KBM-7 (cell line): ENCODE measurements at regions not wholly inside any gene's neighbourhood (a gene's known extent, or its start where the extent isn't known, plus 50 kb on each side); places are given as distances from the start of the nearest gene placed in this dataset.

Source experiments
- DNase-seq: peaks from one replicate; pipeline ENCODE4 v3.0.0-alpha.2; 2015
- in situ Hi-C: fragments of 300-500 bp; cut with MboI; formaldehyde crosslinking; loops from 2 replicates; pipeline ENCODE4 v1.14.3; 2020; ENCODE audit warnings: low sequenced_read_pairs, low pct_unique_long_range_greater_than_20kb, mixed read lengths

DNA sequence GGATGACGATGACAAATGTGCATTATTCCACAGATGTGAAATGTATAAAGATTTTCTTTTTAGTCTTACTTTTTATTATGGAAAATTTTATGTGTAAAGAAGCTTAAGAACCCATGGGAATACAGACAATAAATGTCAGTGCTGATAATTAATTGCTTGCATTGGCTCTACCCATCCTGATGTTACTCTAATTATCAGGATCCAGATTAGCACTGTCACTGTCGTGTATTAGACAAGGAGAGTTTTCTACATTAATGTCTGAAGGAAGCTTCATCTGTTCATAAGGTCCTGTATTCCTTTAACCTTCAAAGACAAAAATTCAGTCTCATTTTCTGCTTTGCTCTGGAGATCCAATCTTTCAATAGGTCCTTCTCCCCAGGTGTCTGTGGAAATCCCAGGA lies 259.1 kb upstream of the ADAMTS5 start:
- in situ Hi-C loops: no loop called here
- DNase-seq: no peak

DNA sequence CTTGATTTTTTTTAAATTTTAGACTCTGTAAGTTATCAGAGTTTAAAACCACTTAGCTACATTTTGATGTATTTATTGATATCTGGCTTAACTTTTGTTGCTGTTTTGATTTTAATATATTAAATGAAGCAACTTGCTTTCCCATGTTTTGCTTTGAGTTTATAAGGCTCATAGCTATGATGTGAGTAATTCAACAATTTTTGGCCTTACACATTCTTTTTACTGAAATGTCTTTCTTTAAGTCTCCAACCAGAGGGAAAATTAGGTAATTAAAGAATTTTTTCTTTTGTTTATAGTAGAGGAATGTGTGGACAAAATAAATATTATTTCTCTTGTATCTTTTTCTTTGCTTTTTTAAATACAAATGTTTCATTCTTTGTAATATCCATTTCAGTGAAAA lies 258.3 kb upstream of the ADAMTS5 start:
- in situ Hi-C loops: no loop called here
- no peak for DNase-seq

DNA sequence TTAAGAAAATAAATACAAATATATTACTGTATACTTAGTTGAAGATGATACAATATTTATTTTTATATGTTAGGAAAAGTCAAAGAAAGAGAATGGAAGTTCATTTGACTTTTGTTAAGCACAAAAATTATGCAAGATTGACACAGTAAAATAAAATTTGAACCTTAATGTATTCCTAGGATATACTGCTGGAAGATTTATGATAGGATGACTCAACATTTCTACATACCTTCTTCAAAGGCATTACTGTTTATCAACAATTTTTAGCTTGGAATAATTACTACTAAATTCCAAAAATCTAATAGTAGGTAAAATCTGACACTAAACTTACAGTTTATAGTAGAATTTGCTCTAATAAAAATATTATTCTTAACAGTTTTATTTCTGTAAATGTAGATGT lies 257.3 kb upstream of the ADAMTS5 start:
- in situ Hi-C loops: no loop called here
- DNase-seq: no peak

DNA sequence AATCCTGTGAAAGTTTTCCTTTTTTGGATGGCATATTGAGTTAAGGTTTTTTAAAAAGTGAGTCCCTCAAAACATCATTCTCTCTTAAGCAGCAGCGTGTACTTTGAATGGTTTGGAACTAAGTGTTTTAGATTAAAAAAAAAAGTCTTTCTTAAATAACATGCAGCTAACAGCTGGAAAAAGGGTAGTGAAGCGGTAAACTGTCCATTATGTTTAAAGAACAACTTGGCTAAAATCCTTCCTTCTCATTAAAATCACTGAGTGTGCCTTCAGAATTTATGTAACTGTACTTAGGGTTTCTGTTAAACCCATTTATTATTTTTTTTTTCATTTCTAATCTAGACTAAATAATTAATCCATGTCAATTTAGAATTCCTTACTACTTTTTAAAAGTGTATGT lies 254.2 kb upstream of the ADAMTS5 start:
- no peak for DNase-seq
- in situ Hi-C loops: no loop called here

DNA sequence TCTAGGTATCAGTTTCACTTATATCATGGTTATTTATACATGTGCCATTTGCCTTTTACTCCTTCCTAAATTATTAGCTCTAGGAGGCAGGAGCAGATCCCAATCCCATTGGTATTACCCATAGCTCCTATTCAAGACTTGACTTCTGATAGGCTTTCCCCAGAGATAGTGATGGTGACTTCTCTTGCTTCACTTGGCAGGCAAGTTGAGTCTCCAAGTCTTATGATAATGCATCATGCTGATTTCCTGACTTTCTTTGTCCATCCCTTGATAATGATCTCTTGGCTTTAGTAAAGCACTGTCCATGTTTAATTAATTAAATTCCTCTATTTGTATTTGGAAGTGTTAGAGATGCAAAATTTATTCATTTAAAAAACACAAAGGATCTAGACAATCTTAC lies 253.5 kb upstream of the ADAMTS5 start:
- DNase-seq: no peak
- in situ Hi-C loops: no loop called here

DNA sequence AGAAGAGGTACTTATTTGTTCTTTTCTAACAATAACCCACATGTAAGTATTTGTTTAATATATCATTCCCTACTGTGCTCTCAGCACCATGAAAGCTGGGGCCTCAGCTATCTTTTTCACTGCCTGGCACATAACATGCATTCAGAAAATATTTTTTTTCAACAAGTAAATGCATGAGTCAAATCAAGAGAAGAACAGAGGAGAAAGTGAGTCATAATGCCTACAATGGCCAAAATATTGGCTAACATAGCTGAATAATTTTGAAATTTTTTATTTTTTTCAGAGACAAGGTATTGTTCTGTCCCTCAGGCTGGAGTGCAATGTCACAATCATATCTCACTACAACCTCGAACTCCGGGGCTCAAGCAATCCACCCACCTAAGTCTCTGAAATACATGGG lies 252.2 kb upstream of the ADAMTS5 start:
- DNase-seq: no peak
- in situ Hi-C loops: no loop called here

DNA sequence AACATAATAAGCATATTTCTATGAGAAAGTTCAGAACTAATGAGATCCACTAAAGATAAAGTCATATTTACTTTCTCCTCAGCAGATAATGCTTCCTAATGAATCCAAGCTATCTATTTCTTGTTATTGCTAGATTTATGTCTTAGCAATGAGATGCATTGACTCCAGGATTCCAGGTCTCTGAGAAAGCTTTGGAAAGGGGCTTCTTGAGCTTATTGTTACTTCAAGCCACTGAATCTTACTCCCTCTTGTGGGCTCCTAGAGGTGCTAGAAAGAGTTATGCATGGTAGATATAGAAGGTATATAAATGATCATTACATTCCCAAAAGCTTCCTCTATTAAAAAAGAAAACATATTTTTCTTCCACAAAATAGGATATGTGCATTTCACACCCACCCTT lies 246.4 kb upstream of the ADAMTS5 start:
- no peak for DNase-seq
- in situ Hi-C loops: no loop called here

DNA sequence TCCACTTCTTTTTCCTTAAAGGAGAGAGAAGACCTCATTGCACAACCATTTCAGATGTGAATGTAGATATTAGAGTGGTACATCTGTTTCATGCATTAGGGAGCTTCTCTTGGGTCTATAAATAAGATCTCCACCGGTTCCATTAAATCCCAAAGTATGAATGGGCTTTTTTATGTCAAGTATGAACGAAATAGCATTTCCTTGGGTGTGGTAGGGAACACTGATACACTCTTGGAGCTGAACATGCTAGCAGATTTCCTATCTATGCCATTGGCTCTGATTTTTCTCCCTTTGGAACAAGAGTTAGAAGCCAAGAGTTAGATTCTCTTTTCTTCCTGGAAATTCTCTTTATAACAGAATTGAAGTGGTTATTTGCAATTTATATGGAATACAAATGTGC lies 245.6 kb upstream of the ADAMTS5 start:
- no peak for DNase-seq
- in situ Hi-C loops: no loop called here

DNA sequence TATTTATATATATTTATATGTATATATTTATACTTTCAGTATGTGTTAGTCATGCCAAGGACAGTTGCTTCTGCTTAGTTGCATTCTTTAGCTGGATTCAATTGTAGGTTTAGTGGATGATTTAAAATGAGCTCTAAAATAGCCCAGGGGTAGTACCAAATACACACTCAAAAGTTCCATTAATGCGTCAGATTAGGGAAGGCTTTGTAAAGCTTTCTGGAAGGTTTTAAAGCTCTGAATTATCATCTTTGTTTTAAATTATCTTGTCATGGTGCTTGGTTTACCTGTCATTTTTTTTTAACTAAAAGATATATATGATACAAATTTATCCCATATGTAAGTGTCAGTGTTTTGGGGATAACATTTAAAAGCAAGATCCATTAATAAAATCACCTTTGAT lies 242.7 kb upstream of the ADAMTS5 start:
- in situ Hi-C loops: no loop called here
- no peak for DNase-seq

DNA sequence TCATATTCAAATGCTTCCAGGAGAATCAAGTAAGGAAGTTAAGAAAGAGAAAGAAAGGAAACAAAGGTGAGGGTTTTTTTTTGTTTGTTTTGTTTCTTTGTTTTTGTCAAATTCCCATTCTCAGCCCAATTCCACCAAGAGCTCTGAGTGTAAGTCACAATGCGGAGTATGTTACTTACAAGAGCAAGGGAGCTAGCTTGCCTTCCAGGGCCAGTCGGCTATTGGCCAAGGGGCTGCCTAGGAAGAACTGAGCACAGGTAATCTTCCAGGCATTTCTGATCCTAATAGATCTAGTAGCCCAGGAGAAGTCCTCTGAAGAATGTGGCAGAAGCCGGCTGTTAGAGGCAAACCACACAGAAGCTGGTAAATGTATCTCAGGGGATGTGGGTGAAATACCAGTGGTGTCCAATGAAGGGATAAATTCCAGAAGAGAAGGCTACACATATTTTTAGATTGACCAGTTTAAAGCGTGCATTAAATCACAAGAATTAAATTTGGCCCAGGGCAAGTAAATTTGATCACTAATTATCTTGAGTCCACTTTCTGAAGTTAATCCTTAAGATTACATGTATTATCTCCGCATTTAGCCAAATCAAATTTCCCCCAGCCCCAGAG lies 239.6 kb upstream of the ADAMTS5 start:
- in situ Hi-C loops: no loop called here
- DNase-seq: no peak

DNA sequence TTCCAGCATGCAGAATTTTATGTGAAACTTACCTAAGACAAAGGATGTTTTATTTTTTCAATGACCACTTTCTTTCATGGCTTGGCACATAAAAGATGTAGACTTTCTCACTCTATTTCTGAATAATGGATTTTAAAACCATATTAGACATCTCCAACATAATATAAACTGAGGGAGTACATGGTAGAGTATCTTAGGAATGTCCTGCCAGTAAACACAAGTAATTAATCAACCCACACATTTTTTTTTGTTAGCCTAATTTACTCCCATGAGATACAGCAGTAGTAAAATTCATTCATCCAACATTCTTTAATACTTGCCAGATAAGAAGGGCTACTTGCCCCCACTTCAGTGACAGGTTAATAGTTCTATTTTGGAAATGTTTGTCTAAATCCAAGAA lies 235.4 kb upstream of the ADAMTS5 start:
- in situ Hi-C loops: no loop called here
- DNase-seq: no peak

DNA sequence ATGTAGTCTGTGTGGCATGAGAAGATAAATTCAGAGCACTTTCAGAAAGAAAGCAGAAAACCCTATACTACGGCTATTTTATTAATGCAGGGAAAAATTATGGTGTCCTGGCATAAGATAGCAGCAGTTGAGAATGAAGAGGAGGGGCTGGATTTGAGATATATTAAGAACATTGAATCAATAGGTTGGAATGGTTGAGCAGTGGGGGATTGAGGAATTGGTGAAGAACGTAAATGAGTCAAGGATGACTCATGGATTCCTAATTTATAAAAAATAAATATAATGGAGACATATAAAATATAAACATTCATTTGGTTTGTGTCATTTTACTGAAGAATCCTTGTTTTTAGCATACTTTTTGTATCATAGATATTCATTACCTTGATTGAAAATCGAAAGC lies 234.3 kb upstream of the ADAMTS5 start:
- in situ Hi-C loops: no loop called here
- no peak for DNase-seq

DNA sequence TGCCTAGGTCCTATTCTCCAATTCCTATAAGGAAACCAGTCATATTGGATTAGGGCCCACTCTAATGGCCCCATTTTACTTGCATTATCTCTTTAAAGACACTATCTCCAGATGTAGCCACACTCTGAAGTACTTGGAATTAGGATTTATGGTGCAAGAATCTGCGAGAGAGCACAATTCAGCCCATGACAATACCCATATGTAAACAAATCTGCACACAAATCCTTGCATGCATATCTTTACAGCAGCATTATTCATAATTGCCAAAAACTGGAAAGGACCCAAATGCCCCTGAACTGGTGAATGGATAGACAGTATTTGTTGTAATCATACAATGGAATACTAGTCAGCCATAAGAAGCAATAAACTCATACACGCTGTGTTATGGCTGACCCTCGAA lies 229.8 kb upstream of the ADAMTS5 start:
- in situ Hi-C loops: no loop called here
- DNase-seq: no peak

DNA sequence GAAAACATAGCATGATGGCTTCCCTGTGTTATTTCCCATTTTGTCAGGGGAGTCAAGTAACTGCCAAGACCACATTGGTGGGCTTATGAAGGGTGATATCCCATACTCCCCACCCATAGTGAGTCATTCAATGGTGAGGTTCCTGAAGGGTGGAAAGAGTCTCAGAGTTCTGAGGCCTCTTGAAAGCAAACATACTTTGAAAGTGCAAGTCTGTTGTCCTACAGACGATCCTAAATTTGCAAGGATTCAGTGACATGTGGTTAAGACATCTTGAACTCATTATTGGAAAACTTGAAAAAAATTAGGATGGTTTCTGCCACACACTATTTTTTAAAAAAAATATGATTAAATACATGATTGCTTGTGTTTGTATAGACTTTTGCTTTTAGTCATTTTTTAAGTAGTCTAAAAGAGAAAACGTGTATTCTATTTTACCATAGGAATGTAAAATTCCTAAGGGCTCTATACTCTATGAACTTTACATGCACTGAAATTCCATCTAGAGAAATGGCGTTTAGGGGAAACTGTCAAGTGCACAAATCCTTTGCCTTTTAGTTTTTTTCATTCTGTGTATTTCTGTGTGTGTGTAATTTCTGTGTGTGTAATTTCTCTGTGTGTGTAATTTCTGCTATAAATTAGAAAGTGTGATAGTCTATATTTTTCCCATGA lies 225.5 kb upstream of the ADAMTS5 start:
- DNase-seq: no peak
- in situ Hi-C loops: no loop called here

DNA sequence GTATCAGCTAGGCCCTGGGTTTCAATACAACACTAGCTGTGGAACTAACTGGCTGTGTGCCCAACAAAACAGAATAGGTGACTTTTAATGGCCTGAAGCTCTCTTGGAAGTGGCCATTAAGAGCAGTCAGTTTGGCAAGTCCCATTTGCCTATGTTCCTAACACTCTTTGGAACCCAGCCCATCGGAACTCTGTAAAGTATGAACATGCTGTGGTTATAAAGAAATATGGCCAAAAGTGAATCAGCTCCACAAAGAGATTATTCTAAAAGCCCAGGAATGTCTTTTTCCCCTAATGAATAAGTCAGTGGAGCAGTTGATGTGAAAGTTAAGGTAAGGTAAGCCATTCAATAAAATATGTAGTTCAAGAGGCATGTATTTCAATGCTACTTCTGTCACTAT lies 223.7 kb upstream of the ADAMTS5 start:
- in situ Hi-C loops: no loop called here
- DNase-seq: no peak

DNA sequence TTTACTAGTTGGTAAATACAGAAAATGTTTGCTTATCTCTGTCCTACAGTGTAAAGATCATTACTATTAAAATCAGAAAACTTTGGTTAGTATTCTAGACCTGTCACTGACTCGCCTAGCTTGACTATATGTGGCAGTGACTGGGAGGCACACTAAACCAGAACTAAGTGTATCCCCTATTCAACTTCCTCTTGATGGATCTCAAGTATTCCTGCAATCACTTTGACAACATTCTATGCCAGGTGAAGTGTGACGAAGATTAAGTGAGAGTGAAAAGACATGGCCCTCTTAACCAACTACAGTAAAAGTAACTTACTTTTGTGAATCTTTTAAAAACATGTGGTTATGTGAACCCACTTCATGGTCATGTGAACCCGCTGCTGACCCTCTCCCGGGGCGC lies 223.0 kb upstream of the ADAMTS5 start:
- no peak for DNase-seq
- in situ Hi-C loops: no loop called here

DNA sequence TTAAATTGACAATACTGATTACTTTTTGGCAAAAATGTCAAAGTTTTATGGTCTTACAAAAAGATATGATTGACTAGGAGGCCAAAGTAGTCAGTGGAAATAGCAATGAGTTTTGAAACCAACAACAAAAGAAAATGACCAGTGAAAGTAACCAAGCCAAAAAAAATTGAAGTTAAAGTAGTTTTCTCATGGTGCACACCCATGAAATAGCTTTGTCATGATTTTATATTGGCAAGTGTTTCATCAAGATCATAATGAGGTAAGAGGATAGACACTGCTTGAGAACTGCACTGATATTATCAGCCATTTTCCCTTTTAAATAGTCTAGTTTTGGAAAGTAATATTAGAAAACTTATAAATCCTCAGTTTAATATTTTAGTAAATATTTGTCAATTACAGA lies 206.2 kb upstream of the ADAMTS5 start:
- in situ Hi-C loops: no loop called here
- DNase-seq: no peak

DNA sequence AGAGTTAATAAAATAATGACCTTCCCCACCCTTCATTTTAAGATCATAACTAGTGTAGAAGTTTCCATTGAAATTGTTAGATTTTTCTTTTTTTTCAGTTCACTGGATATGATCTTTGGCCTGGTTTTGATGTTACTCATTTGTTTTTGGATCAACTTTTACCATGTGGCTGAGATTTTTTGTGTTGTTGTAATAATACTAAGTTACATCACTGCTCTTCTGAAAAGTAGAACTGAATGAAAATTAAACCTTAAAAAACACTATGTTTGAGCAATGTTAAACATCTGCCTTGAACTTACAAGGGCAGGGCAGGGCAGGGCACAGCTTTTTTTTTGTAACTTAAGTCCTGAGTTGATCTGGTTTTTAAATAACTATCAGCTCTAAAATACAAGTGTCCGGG lies 204.8 kb upstream of the ADAMTS5 start:
- in situ Hi-C loops: no loop called here
- no peak for DNase-seq

DNA sequence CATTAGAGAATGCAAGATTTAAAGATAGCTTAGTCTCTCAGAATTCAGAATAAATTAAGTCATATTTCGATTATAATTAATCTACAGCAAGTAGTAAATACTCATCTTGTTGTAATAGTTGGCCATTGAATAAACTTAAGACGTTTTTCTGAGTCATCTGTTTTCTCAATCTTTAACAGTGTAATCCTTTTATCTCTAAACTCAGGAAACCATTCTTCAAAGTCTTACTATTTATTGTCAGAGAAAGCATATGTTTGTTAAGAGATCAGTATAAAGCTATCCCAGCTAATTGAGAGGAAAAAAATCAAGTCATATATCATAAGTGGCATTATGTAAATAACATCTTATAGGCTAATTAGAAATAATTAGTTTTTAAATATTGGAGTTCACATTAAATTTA lies 201.2 kb upstream of the ADAMTS5 start:
- in situ Hi-C loops: no loop called here
- DNase-seq: no peak

DNA sequence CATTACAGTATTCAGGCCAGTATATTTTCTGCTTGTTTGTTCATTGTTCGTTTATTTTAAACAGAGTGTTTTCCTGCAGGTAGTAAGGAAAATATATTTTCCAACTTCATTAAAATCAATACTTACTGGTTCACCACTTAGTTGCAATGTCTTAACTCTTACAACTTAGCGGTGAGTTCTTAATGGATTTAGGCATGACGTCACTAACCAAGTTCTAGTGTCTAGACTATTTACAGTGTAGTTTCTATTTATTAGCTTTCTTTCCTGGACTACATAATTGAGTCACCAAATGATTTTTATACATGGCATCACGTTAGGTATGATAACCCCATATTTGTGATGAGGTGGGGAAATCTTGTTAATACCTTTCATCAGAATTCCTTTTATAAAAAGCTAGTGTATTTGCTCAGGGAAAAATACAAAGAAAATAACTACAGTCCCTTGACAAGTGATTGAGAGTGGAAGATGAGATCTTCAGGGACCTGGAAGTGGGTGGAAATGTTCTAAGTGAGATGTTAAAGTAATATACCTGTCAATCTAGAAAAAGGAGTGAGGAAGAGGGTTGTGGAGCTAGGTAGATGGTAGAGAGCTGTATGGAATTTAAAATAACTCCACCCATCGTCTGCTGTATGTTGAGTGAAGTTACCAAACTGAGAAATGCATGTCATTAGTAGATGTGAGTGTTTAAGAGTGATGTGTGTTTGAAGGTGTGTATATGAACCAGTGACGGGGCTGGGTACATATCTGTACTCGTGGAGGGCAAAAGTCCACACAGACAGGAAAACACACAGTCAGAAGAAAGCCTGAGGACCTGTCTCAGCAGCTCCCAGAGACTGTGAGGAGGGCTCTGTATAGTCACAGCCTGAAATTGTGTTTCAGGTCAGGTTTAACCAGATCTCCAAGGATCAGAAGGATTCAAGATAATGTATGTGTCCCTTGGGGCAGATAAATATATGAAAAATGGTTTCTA lies 197.6 kb upstream of the ADAMTS5 start:
- DNase-seq: no peak

More for the DNA sequence above, 197.6 kb upstream of the ADAMTS5 start:
- in situ Hi-C loops: no loop called here
